CD4-positive, alpha-beta T cell treated with Interleukin-4 for 1 hour (primary cell): ENCODE measurements at regions not wholly inside any gene's neighbourhood (a gene's known extent, or its start where the extent isn't known, plus 50 kb on each side); places are given as distances from the start of the nearest gene placed in this dataset.

Source experiments
- DNase-seq, 2 donors: peaks; one replicate each; pipeline ENCODE4 v3.0.0-alpha.2; 2020 to 2022

- no peak for DNase-seq
Observed at GRCh38 chr12:93135286-93136239, 206.5 kb upstream of the EEA1 start.

DNA sequence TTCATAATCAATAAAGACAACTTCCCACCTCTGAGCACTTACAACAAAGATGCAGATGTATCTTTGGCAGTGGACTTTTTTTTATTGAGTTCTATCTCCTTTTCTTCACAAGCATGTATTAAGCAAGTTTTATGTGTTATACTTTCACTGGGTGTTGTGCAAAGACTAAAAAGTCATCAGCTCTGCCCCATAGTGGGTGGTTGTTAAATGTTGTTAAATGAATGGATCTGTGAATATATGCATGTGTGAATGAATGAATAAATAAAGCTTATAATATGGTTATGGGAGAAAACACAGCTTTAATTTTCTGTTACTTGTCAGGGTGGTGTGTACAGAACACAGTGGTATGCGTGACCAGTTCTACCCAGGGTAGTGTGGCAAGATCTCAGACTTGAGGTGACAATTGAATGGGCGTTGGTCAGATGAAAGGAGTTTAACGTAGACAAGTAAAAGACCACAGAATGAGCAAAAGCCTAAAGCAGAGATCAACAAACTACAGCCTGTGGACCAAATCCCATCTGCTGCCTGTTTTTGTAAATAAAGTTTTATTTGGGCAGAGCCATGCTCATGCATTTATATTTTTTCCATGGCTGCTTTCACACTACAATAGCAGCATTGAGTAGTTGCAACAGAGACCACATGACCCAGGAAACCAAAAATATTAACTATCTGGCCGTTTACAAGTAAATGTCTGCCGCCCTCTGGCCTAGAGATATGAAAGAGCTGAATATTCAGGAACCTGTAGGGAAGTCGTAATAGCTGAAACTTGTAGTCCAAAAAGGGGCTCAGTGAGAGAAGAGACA is 207.4 kb upstream of the EEA1 start:
- no peak for DNase-seq

DNA sequence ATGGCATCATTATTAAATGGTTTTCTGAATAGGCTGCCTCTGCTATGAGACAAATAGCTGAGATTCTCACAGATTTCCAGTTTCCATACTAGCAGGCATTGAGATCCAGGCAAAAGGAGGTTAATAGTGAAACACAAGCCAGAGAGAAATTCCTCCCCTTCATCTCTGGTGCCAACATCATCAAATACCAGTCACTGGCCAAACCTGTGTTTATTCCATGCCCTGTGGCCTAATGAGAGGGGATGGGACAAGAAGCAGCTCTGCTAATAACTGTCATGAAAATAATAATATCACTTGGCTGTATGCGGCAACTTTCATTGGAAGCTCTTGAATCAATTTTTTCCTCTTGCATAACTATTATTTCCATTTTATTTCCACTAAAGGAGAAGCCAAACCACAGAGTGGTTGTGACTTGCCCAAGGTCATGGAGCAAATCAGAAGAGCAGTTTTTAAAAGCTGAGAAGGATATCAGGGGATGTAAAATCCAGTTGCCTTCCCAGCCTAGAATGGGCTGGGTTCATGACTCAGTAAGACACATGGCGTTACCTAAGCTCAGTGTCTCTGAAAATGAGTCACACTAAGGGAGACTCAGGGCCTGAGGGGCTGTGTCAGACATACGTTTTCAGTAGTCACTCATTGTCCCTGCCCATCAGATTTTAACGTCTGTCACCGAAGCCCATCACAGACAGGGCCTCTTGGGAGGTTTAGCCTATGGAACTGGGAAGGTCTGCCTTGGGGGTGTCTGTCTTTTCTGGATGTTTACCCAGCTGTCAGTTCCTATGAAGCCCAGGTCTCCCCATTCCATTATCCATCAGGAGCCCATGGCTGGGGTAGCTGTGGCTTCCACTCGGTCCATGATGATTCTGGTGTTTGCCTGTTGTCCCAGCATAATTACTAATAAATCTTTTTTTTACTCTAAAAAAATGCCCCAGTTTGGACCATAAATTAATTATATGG is 208.8 kb upstream of the EEA1 start:
- peak in 1 of 2 donors; percentile 48 for DNase-seq

DNA sequence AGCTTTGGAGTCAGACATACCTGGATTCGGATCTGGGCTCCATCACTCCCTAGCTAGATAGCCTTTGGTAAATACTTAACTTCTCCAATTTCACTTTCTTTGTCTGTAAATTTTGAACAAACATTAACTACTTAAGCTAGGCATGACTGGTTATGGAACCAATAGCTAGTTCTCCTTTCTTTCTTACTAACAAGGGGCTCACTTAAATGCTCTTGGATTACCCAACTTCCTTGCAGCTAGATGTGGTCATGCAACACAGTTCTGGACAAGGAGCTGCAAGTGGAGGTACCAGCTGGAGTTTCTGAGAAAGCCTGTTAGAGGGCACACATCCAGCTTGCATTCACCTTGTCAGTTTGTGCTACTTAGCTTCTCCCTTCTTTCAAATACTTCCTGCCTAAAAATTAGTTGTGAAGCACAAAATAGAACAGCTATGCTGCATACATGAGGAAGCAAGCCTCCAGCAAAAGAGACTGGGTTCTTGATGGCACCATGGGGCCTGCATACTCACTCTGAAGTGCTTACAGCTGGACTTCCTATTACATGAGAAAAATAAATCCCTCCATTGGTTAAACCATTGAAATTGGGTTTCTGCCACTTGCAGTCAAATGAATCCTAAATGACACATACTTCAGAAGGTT is 210.1 kb upstream of the EEA1 start:
- peak; percentile 1 to 21 for DNase-seq

- no peak for DNase-seq
Observed at GRCh38 chr12:93140325-93140724, 211.2 kb upstream of the EEA1 start.

GRCh38 chr12:93140801-93141200 is 211.7 kb upstream of the EEA1 start:
- DNase-seq, result no peak

GRCh38 chr12:93142881-93143280 is 213.8 kb upstream of the EEA1 start:
- DNase-seq, result no peak

GRCh38 chr12:93144109-93144508 is 215.0 kb upstream of the EEA1 start:
- DNase-seq, result no peak

DNA sequence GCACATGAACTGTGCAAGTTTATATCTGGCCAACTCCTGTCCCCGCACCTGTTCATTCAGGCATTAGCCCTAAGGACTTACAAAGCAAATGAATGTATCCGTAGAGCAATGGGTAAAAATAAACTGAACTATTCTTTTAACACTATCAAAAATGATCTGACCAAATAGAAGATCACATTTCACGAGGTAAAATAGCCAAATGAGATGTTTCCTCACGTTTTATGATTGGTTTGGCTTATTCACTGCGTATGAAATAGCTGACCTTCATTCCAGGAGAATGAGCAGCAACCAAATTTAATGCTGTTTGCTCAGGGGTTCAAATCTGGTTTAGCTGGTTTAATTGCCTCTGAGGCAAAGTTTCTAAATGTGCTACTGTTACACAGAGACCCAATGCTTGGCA is 216.0 kb upstream of the EEA1 start:
- no peak for DNase-seq

- DNase-seq, result no peak
Observed at GRCh38 chr12:93146263-93146939, 217.3 kb upstream of the EEA1 start.

- no peak for DNase-seq
Observed at GRCh38 chr12:93146970-93147369, 217.9 kb upstream of the EEA1 start.

DNA sequence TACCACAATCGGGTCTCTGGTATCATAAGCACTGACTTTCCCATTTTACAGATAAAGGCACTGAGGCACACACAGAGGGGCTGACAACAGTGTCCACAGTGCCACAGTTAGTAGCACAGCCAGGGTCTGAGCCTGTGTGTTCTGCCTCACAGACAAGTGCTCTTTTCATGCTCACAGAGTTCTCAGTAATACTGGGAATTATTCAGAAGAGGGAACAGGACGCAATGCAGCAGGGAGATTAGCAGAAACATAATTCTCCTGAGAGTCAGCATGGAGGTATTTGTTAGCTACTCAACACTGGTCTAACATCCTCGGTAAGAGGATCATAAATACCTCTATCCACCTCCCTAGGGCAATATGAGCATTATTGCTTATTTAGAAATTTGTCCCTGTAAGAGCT is 219.3 kb upstream of the EEA1 start:
- no peak for DNase-seq

DNA sequence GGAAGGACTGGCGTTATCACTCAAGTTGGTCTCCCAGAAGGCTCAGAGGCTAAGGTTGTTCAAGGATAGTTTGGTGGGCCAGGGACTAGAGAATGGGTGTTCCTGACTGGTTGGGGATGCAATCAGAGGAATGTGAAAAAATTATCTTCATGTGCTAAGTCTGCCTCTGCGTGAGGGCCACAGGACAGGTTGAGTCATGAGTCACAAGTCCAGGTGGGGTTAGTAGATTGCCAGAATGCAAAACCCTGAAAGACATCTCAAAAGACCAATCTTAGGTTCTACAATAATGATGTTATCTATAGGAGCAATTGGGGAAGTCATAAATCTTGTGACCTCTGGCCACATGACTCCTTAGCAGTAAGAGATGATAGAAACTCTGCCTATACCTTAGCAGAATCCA is 220.1 kb upstream of the EEA1 start:
- no peak for DNase-seq

DNA sequence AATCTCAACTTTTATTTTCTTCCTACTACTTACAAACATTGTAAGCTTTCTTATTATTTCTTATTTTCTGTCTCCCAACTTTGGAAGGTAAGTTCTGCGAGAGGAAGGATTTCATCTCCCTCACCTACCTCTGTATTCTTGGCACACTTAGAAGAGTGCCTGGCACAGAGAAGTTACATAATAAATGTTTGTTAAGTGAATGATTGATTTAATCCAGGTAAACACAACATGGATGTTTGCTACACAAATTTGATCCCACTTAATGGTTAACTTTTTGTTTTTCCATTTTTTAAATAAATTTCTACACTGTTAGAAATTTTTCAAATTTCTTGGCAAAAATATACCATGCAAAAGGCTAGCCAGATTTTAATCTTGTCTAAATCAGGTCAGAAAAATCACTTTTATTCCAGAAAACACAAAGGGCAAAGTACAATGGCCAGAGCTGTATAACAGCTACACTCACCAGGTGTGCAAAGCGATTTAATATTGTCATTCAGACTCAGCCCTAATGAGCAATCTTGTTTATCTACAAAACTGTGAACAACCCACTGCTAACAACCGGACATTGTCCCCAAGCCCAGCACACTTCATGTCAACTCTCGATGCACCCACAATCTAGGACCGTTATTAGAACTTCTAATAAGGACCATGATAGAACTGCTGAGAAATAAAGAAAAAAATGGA is 222.1 kb upstream of the EEA1 start:
- DNase-seq, result no peak

DNA sequence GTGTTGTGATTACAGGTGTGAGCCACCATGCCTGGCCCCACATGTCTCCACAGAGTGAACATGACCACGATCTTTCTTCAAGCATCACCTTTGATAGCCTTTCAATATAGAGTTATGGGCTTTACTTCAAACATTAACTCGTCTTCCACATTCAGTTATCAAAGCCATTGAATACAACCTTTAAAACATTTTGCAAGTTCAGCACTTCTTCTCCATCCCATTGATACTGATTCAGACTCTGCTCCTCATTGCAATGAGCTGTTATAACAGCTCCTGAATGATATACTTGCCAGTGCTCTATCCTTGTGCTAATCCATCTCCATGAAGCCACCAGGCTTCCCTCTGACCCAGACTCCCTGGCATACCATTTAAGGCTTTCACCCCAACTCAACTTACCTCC is 223.5 kb upstream of the EEA1 start:
- DNase-seq, result no peak

- no peak for DNase-seq
Observed at GRCh38 chr12:93153321-93153720, 224.2 kb upstream of the EEA1 start.

- no peak for DNase-seq
Observed at GRCh38 chr12:93154096-93154728, 223.5 kb upstream of the NUDT4 start.

DNA sequence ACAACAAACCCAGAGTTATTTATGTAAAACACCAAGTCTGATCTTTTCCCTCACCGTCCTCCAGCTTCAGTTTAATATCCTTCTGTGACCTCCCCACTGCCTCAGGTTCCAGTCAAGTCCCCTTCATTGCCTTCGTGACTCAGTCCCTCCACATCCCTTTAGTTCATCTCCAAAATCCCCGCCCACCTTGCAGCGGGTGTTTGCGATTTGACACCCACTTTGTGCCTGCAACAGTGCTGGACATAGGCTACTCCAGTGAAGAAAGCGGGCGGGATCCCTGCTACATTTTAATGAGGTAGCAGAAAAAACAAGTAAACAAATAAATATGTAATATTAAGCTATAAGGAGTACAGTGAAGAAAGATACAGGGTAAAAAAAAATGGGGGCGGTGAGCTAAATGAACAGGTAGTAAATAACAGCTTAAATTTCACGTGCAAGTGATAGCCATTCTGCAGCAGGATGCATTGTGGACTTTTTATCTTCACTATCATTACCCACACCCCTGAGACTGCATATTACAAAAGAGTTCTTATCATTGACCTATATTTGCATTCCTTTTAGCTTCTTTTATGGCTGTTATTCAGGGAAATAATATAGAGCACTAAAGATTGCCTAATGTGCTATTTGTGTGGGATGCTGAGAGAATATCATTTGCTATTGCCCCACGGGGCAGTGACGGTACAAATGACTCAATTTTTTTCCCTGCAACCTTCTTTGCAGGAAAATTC is 222.8 kb upstream of the NUDT4 start:
- no peak for DNase-seq

DNA sequence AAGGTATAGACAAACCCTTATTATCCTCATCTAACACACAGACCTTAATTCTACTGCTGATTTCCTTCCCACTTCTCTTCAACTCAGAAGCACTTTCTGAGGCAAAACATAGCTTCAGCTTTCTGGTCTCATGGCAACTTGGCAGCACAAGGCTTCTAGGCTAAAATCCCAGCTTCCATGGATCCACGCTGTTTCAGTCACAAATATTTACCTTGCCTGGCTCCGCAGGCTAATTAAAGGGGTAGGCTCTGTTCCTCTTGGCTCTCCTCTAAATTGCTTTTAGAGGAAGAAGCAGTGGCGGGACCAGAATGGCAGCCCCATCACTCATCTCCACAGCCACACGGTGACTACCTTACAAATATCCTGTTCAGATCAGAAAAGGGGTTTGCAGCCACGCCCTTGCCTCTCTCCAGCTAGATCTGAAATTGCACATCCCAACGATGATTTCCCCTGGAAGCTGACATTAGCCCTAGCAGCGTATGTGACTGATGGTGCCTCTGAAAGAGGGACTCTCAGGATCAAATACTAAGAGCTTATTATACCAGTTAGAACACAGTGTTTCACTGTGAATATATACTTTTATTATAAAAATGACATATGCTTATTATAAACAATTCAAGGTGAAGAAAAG is 221.5 kb upstream of the NUDT4 start:
- DNase-seq, result no peak
